ENCODE measurements at regions not wholly inside any gene's neighbourhood (a gene's known extent, or its start where the extent isn't known, plus 50 kb on each side); places are given as distances from the start of the nearest gene placed in this dataset.

GRCh38 chr13:30114571-30115256, 192.6 kb downstream of the KATNAL1 start:
- TF ChIP-seq, protein P1, sequence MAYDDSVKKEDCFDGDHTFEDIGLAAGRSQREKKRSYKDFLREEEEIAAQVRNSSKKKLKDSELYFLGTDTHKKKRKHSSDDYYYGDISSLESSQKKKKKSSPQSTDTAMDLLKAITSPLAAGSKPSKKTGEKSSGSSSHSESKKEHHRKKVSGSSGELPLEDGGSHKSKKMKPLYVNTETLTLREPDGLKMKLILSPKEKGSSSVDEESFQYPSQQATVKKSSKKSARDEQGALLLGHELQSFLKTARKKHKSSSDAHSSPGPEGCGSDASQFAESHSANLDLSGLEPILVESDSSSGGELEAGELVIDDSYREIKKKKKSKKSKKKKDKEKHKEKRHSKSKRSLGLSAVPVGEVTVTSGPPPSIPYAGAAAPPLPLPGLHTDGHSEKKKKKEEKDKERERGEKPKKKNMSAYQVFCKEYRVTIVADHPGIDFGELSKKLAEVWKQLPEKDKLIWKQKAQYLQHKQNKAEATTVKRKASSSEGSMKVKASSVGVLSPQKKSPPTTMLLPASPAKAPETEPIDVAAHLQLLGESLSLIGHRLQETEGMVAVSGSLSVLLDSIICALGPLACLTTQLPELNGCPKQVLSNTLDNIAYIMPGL (CRISPR knock-in tag; IDR thresholded peaks at IDR 0.05; ENCODE audit: borderline replicate concordance), result no peak
- TF ChIP-seq, protein P2, sequence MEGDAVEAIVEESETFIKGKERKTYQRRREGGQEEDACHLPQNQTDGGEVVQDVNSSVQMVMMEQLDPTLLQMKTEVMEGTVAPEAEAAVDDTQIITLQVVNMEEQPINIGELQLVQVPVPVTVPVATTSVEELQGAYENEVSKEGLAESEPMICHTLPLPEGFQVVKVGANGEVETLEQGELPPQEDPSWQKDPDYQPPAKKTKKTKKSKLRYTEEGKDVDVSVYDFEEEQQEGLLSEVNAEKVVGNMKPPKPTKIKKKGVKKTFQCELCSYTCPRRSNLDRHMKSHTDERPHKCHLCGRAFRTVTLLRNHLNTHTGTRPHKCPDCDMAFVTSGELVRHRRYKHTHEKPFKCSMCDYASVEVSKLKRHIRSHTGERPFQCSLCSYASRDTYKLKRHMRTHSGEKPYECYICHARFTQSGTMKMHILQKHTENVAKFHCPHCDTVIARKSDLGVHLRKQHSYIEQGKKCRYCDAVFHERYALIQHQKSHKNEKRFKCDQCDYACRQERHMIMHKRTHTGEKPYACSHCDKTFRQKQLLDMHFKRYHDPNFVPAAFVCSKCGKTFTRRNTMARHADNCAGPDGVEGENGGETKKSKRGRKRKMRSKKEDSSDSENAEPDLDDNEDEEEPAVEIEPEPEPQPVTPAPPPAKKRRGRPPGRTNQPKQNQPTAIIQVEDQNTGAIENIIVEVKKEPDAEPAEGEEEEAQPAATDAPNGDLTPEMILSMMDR (IDR thresholded peaks at IDR 0.05), result peak; percentile 71
- TF ChIP-seq RAD21 (conservative IDR thresholded peaks at IDR 0.05 in 1 of 2, IDR thresholded peaks at IDR 0.05 in 1 of 2), result peak; percentile 74 to 84
- TF ChIP-seq CBX2 (IDR thresholded peaks at IDR 0.05; ENCODE audit: borderline replicate concordance, low read depth), result no peak
- TF ChIP-seq MYC (IDR thresholded peaks at IDR 0.05; ENCODE audit: borderline replicate concordance, low read length), result no peak
- TF ChIP-seq POLR2A (IDR thresholded peaks at IDR 0.05; ENCODE audit: low read length), result peak; percentile 66
- TF ChIP-seq RFX5 (IDR thresholded peaks at IDR 0.05), result no peak
- no peak for TF ChIP-seq MAZ (IDR thresholded peaks at IDR 0.05; ENCODE audit: borderline replicate concordance, low read depth, low read length)
- no peak for TF ChIP-seq HOXA7 (CRISPR knock-in tag; IDR thresholded peaks at IDR 0.05)
- TF ChIP-seq JUN (IDR thresholded peaks at IDR 0.05), result peak in 1 of 2 experiments; percentile 45; a peak in 1 of 5 replicates
- TF ChIP-seq, protein P3, sequence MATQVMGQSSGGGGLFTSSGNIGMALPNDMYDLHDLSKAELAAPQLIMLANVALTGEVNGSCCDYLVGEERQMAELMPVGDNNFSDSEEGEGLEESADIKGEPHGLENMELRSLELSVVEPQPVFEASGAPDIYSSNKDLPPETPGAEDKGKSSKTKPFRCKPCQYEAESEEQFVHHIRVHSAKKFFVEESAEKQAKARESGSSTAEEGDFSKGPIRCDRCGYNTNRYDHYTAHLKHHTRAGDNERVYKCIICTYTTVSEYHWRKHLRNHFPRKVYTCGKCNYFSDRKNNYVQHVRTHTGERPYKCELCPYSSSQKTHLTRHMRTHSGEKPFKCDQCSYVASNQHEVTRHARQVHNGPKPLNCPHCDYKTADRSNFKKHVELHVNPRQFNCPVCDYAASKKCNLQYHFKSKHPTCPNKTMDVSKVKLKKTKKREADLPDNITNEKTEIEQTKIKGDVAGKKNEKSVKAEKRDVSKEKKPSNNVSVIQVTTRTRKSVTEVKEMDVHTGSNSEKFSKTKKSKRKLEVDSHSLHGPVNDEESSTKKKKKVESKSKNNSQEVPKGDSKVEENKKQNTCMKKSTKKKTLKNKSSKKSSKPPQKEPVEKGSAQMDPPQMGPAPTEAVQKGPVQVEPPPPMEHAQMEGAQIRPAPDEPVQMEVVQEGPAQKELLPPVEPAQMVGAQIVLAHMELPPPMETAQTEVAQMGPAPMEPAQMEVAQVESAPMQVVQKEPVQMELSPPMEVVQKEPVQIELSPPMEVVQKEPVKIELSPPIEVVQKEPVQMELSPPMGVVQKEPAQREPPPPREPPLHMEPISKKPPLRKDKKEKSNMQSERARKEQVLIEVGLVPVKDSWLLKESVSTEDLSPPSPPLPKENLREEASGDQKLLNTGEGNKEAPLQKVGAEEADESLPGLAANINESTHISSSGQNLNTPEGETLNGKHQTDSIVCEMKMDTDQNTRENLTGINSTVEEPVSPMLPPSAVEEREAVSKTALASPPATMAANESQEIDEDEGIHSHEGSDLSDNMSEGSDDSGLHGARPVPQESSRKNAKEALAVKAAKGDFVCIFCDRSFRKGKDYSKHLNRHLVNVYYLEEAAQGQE (IDR thresholded peaks at IDR 0.05), result no peak
- TF ChIP-seq TP53 (CRISPR knock-in tag; IDR thresholded peaks at IDR 0.05), result no peak

Measured in A549 (cell line).